NCI-H2196 treated with DMSO at 0.1 percent for 48 hours (cell line): ENCODE measurements at regions not wholly inside any gene's neighbourhood (a gene's known extent, or its start where the extent isn't known, plus 50 kb on each side); places are given as distances from the start of the nearest gene placed in this dataset.

Experiments used
- DNase-seq: peaks from one replicate; lab custom pipeline; 2025; ENCODE audit not compliant: unreplicated experiment; lab: John Stamatoyannopoulos, UW

- DNase-seq, result no peak
These were observed 82.3 kb downstream of the CEBPB start for GRCh38 chr20:50272724-50273446.

GRCh38 chr20:50273601-50274491 lies 83.2 kb downstream of the CEBPB start:
- no peak for DNase-seq

GRCh38 chr20:50274570-50275430 lies 84.2 kb downstream of the CEBPB start:
- DNase-seq, result no peak

GRCh38 chr20:50276119-50277063 lies 85.8 kb downstream of the CEBPB start:
- DNase-seq, result no peak

GRCh38 chr20:50277064-50277415 lies 86.4 kb downstream of the CEBPB start:
- no peak for DNase-seq

GRCh38 chr20:50277460-50278376 lies 87.1 kb downstream of the CEBPB start:
- DNase-seq, result no peak

- no peak for DNase-seq
These were observed 87.7 kb downstream of the CEBPB start for GRCh38 chr20:50278377-50278683.

- no peak for DNase-seq
These were observed 88.3 kb downstream of the CEBPB start for GRCh38 chr20:50278684-50279531.

GRCh38 chr20:50279988-50280850 lies 89.6 kb downstream of the CEBPB start:
- DNase-seq, result no peak

GRCh38 chr20:50280851-50281655 lies 90.4 kb downstream of the CEBPB start:
- DNase-seq, result no peak

GRCh38 chr20:50281831-50282591 lies 91.4 kb downstream of the CEBPB start:
- no peak for DNase-seq

- DNase-seq, result no peak
These were observed 92.1 kb downstream of the CEBPB start for GRCh38 chr20:50282592-50283241.

GRCh38 chr20:50283370-50283769 lies 92.7 kb downstream of the CEBPB start:
- no peak for DNase-seq

GRCh38 chr20:50283922-50284810 lies 93.5 kb downstream of the CEBPB start:
- DNase-seq, result no peak
